ENCODE measurements at regions not wholly inside any gene's neighbourhood (a gene's known extent, or its start where the extent isn't known, plus 50 kb on each side); places are given as distances from the start of the nearest gene placed in this dataset.
"Not testable (repeated sequence)": the region's sequence is repeated elsewhere in the genome, so short reads cannot be mapped to it uniquely, and the experiment has no call there.

DNA sequence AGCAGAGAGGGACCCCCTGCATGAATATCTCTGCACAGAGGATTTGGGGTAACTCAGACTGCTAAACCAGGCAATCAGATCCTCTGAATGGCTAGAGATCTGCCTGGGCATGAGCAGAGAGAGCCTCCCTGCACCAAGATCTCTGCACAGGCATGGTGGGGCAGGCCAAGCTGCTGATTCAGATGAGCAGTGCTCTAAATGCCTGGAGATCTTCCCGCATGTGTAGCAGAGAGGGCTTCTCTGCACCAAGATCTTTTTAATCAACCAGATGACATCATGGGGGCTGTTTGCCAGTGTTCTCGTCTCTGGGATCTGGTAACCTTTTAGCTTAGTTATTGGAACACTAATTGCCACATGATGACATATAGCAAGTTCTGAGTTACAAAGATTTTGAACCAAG, 301.3 kb upstream of the GALNT5 start:
- DNase-seq = no peak

DNA sequence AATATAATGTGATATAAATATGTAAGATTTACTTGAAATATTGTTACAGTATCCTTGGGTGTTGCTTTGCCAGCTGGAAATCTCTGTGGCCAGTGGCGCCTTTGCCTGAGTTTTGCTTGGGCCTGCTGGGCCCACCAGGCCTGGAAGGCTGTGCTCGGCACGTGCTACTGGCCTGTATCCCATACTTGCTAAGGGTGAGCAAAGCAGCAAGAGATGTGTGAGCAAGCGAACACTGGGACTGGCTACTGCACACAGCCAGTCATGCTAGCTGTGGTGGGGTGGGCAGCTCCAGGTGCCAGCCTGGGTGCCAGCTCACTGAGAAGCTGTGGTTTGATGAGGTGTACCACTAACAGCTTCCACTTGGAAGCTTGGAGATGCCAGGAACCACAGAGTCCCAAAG, 299.1 kb upstream of the GALNT5 start:
- no peak for DNase-seq

GRCh38 chr2:156959481-156959880, 298.0 kb upstream of the GALNT5 start:
- no peak for DNase-seq

- no peak for DNase-seq
These were observed 274.9 kb upstream of the GALNT5 start for GRCh38 chr2:156982615-156983014.

DNA sequence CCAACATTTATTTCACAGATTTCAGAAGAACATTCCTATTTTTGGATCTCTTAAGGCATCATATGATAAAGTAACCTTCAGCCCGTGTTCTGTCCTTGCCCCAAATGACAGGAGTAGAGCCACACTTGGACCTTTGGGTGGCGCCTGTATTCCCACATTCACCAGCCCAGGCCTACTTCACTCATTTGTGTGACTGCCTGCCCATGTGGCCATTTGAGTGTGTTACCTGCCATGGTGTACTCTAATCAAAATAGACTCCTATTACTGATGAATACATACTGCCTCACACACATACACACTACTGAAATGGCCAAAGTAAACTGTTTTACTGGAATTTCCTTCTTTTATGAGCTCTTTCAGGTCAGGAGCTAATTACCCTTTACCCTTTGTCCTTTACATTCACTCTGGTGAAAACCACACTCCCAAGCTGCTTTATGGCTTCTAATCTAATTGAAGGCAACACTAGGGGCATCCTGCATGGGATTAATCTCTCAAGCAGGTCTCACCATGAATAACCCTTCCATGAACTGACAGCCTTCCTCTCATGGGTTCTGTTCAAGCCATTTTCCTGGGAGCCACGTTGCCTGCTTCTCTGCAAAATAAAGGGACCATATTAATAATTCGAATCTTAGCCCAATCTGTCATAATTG, 271.0 kb upstream of the GALNT5 start:
- no peak for DNase-seq

- peak; percentile 34 for DNase-seq
These were observed 257.8 kb upstream of the GALNT5 start for GRCh38 chr2:156999661-157000060.

- no peak for DNase-seq
These were observed 252.7 kb upstream of the GALNT5 start for GRCh38 chr2:157004789-157005188.

DNA sequence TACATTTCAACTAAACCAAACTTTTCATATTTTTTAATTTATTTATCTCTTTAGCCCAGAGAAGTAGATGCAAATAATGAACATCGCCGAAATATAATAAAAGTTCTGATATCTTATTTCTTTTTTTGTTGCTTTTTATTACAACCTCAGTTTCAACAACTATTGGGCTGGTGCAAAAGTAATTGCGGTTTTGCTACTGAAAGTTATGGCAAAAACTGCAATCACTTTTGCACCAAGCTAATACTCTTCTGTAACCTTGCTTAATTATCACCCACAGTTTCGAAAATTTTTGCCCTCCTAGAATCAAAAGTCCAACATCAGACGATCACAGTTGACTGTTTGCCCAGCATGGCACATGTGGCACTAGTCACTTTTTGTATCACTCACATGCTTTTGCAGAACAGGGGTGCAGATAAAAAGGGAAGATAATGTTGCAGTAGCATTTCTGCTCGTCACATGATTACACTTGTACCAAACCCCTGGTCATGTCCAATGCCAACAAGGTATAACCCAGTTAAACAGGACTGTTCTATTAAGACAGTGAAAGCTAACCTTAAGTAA, 242.4 kb upstream of the GALNT5 start:
- no peak for DNase-seq

DNA sequence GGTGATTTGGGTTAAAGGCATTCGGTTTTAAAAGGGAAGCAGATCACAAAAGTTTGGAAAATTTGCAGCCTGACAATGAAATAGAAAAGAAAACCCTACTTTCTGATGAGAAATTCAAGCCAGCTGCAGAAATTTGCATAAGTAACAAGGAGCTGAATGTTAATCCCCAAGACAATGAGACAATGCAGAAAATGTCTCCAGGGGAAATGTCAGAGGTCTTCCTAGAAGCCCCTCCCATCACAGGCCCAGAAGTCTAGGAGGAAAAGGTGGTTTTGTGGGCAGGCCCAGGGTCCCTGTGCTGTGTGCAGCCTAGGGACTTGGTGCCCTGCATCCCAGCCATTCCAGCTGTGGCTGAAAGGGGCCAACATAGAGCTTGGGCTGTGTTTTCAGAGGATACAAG, 234.2 kb upstream of the GALNT5 start:
- not testable (repeated sequence) for DNase-seq

DNA sequence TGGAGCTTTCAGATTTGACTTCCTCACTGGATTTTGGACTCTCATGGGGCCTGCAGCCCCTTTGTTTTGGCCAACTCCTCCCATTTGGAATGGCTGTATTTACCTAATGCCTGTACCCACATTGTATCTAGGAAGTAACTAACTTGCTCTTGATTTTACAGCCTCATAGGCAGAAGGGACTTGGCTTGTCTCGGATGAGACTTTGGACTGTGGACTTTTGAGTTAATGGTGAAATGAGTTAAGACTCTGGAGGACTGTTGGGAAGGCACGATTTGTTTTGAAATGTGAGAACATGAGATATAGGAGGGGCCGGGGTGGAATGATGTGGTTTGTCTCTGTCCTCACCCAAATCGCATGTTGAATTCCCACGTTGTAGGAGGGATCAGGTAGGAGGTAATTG, 233.4 kb upstream of the GALNT5 start:
- no peak for DNase-seq

- DNase-seq = no peak
These were observed 225.5 kb upstream of the GALNT5 start for GRCh38 chr2:157032017-157032416.

DNA sequence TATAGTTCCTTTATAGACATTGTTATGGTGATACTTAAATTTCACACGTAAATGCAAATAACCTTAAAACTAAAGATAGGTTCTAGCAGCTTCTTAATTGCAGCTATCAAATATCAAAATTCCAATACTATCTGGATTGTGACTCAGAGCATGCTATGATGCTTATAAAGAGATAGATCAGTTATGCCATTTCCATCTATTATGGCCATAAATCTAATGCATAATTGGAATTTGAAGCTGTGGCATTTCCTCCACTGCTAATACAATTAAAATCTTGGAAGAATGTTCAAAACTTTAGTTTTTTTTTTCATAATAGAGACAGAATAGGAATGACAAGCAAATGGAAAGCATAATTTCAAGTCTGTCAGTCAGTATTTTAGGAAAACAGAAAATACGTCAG, 220.8 kb upstream of the GALNT5 start:
- no peak for DNase-seq

GRCh38 chr2:157043786-157044185, 213.7 kb upstream of the GALNT5 start:
- DNase-seq = no peak

DNA sequence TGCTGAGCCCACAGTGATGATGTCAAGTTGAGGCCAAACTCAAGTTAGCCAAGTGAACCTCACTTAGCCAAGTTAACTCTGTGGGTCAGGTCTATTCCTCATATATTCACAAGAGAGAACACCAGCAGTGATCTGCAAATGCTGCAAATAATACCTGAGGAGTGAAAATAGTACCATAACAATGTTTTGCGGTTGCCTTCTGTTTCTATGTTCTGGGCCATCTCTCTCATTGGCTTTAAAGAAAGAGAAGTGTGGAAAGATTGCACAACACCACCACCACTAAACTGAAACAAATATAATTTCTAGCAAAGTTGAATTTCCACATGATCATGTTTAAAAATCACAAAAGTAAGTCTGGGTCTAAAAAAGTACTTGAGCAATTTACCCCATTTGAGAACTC, 211.1 kb upstream of the GALNT5 start:
- no peak for DNase-seq

DNA sequence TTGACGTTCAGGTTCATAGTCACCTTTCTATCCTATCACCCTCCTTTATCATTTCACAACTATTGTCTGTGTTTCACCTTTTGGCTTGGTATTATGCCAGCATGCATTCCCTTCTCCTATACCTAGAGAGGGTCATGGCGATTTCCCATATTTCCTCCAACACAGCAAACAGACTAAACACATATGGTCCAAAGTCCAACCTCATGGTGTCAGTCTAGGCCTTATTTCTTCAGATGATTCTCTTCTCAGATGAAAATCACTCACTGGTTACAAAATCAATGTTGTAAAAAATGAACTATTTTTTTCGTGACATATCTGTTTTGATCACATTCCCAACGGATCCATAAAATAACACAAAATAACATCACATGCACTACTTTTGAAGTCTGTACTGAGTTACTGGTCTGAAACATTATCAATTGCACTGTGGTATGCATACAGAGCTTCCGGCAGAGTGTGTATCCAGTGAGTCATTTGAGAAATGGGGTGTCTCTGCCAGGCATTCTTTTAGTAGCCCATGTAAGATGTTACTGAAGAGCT, 204.8 kb upstream of the GALNT5 start:
- DNase-seq = no peak

GRCh38 chr2:157053876-157054275, 203.6 kb upstream of the GALNT5 start:
- no peak for DNase-seq

DNA sequence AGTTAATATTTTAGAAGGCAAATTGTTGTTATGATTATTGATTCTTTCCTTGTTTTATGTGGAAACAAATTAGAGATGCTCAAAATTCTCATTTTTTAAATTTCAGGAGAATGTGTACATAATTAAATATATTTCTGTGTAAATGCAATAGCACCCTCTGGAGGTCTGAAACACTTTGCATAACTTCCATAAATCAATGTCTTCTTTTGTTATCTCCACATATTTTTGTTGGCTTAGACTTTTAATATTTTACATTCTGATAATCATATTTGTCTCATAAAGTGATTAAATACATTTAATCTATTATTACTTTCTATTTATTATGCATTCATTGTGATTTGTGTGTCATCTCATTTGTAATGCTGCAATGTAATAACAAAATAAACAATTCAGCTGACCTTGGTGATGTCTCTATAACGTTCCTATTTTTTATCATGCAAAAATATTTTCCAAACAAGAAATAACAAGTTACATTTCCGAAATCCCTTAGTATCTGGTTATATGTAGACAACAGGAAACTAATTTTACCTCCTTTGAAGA, 201.8 kb upstream of the GALNT5 start:
- peak; percentile 26 for DNase-seq

DNA sequence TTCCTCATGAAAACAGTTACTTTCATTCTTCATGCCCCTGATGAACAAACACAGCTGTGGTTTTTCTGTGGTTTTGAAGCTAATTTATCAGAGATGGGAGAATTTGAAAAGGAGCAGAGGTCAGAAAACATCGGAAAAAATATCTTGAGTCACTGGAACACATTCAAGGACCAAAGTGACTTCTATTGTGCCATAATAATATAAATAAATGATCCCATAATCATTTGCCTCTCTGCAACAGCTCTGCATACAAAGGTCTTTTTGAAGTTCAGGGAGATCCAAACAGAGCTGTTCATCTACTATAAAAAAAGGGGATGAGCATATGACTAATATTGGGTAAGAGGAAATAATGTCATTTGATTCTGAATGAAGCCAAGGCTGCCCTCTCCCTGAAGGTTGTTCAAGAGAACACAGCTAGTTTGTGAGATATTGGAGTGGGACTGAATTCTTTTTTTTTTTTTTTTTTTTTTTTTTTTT, 201.3 kb upstream of the GALNT5 start:
- peak; percentile 18 for DNase-seq

GRCh38 chr2:157058161-157058560, 199.3 kb upstream of the GALNT5 start:
- no peak for DNase-seq

DNA sequence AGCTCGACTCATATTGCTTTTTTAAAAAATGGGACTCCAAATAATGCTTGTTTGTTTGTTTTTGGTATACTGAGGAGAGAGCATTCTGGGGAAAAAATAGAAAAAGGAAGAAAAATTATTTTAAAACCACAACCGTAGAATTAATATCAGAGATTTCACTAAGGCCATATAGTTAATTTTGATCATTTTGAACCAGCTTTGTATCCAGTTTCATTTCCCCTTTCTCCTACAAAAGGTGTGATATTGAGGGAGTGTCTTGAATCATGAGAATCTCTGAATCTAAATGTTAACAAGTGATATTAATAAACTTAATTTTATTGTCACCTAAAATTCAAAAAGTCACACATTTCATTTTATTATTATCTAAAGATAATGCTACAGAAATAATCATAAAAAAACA, 198.5 kb upstream of the GALNT5 start:
- no peak for DNase-seq

DNA sequence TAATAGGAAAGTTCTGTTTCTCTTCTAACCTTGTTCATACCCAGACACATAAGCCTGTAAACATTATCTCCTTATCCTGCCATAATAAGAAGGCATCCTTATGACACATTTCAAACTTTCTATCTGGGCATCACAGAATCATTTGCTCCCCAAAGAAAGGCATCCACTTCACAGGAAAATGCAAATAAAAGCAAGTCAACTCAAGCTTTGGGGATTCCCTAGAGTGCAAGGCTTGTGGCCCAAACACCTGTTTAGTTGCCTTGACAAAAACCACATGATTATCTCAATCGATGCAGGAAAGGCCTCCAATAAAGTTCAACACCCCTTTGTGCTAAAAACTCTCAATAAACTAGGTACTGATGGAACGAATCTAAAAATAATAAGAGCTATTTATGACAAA, 195.7 kb upstream of the GALNT5 start:
- DNase-seq = no peak

GRCh38 chr2:157067562-157067961, 189.9 kb upstream of the GALNT5 start:
- no peak for DNase-seq

DNA sequence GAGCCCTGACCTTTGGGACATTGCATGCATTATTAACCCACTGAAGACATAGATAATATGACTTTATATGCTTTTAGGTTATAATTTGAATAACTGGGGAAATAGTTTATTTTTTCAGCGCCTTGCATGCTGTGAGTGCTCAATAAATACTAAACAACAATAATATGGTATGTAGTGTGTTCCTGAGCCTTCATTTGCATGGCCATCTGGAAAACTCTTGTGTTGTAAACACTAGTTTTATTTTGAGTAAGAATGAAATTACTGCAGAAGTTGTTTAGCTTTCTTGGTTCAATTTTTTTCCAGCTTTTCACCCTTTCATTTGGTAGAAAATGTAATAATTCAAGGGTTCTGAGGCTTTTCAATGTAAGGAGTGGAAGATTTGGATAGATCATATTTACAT, 189.3 kb upstream of the GALNT5 start:
- no peak for DNase-seq

DNA sequence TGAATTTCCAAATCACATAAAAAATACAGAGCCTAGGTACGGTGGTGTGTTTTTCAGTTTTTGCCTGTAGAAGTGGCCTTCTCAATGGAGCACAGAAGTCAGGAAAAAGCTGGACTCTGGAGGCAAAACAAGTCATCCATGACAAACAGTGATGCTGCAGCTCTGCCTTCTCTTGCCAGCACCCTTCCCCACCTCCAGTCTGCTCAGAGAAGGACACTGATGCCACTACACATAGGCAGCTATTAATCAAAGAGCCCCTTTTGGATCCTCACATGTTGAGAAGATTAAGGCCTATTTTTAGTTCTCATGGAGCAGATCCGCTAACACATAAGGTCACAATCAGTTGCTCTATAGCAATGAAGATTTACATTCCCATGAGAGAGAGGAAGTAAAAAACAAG, 181.6 kb upstream of the GALNT5 start:
- DNase-seq = no peak

All from NCI-H2227 treated with DMSO at 0.1 percent for 48 hours (cell line).